OCI-LY7 (cell line): ENCODE measurements at regions not wholly inside any gene's neighbourhood (a gene's known extent, or its start where the extent isn't known, plus 50 kb on each side); places are given as distances from the start of the nearest gene placed in this dataset.
A peak's percentile ranks its signal among the peaks of the same experiment; 100 is the strongest.

Experiments
- BruUV-seq: library from RNA; stranded (reverse); fragments of 400-500 nt; replicated peaks from 2 replicates; lab custom pipeline; 2021; lab: Mats Ljungman, UMichigan
- CTCF ChIA-PET: fragments of 300-600 bp; sonication (Branson Sonifier 250); formaldehyde crosslinking; loops from one replicate; lab custom pipeline; 2022; ENCODE audit warnings: antibody characterized with exemption; ENCODE audit not compliant: unreplicated experiment; lab: Charles Lee
- POLR2A ChIA-PET: fragments of 300-600 bp; sonication (Branson Sonifier 250); formaldehyde crosslinking; loops from one replicate; lab custom pipeline; 2022; ENCODE audit warnings: antibody characterized with exemption; lab: Charles Lee
- DNase-seq: peaks from one replicate; pipeline ENCODE4 v3.0.0-alpha.2; 2015; ENCODE audit warnings: low spot score
- H2AFZ ChIP-seq: fragments of 200-600 bp; sonication (generic), shearing (Covaris generic); 2 replicates; pipeline ENCODE4 v1.6.1; 2014; ENCODE audit warnings: mild to moderate bottlenecking, antibody characterized with exemption, low read length, moderate library complexity
- H3K27ac ChIP-seq: fragments of 200-600 bp; sonication (generic); 2 replicates; pipeline ENCODE4 v1.5.1; 2014; ENCODE audit warnings: mixed run types, low read depth, mild to moderate bottlenecking, moderate library complexity, low read length, inconsistent platforms; ENCODE audit not compliant: poor library complexity, severe bottlenecking
- H3K36me3 ChIP-seq: fragments of 200-600 bp; sonication (generic); 2 replicates; pipeline ENCODE4 v1.6.1; 2014; ENCODE audit warnings: mild to moderate bottlenecking, antibody characterized with exemption, low read length, moderate library complexity, mixed read lengths; ENCODE audit not compliant: insufficient read depth
- H3K4me1 ChIP-seq: fragments of 200-600 bp; sonication (generic); 2 replicates; pipeline ENCODE4 v1.5.1; 2014; ENCODE audit warnings: mild to moderate bottlenecking, low read length; ENCODE audit not compliant: insufficient read depth, poor library complexity, severe bottlenecking
- H3K4me2 ChIP-seq: fragments of 200-600 bp; sonication (generic); 2 replicates; pipeline ENCODE4 v1.6.1; 2014; ENCODE audit warnings: mild to moderate bottlenecking, low read length
- H3K4me3 ChIP-seq: fragments of 200-600 bp; sonication (generic); 2 replicates; pipeline ENCODE4 v1.5.1; 2014; ENCODE audit warnings: mild to moderate bottlenecking, low read depth, low read length; ENCODE audit not compliant: poor library complexity, severe bottlenecking
- H3K79me2 ChIP-seq: fragments of 200-600 bp; sonication (generic); 2 replicates; pipeline ENCODE4 v1.6.1; 2016; ENCODE audit warnings: low read depth, mild to moderate bottlenecking, low read length, moderate library complexity, mixed read lengths; ENCODE audit not compliant: insufficient read depth
- H3K9me2 ChIP-seq: fragments of 200-600 bp; sonication (generic); 2 replicates; pipeline ENCODE4 v1.6.1; 2016; ENCODE audit warnings: mild to moderate bottlenecking, low read length, mixed read lengths; ENCODE audit not compliant: insufficient read depth
- H3K9me3 ChIP-seq: fragments of 200-600 bp; sonication (generic); 2 replicates; pipeline ENCODE4 v1.6.1; 2014; ENCODE audit warnings: mild to moderate bottlenecking, mixed run types, low read length, mixed read lengths
- H4K20me1 ChIP-seq: fragments of 200-600 bp; sonication (generic); 2 replicates; pipeline ENCODE4 v1.6.1; 2014; ENCODE audit warnings: mild to moderate bottlenecking, antibody characterized with exemption, low read length, moderate library complexity, mixed read lengths; ENCODE audit not compliant: insufficient read depth
- EZH2phosphoT487 ChIP-seq: fragments of 200-600 bp; sonication (generic); IDR thresholded peaks from 2 replicates; pipeline ENCODE4 v1.6.1; 2018; ENCODE audit warnings: low read depth, borderline replicate concordance, mild to moderate bottlenecking, mixed run types, antibody characterized with exemption, low read length, moderate library complexity, mixed read lengths
- intact Hi-C: fragments of 100-400 bp; cut with micrococcal nuclease; formaldehyde crosslinking; loops from one replicate; pipeline ENCODE4 v1.10.0; 2022; ENCODE audit not compliant: unreplicated experiment
- TF ChIP-seq, protein P1 (sequence below): fragments of 200-600 bp; sonication (generic); conservative IDR thresholded peaks from 2 replicates; pipeline ENCODE4 v1.5.1; 2014; ENCODE audit warnings: mild to moderate bottlenecking, antibody characterized with exemption, low read length, moderate library complexity, mixed read lengths

DNA sequence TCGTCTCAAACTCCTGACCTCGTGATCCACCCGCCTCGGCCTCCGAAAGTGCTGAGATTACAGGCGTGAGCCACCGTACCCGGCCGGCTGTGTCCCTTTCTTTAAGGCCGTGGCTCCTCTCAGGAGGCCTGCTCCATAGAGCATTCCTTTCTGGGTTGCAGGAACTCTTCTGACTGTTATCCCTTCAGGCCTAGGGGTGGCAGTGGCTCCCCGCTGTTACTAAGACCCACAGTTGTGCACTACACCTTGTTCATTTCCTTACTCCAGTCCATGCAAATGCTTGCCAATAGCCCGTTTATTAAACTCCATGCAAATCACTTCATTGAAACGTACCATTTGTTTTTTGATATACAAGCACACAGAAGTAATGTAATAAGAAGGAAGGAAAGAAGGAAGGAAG lies 234.7 kb downstream of the BCAT1 start:
- Histone ChIP-seq H3K4me3 (no peak overlapping the region), H2AFZ (no peak overlapping the region), H3K9me3 (no peaks in the 10 kb centered on the region), H3K79me2 (no peaks in the 10 kb centered on the region), H3K4me1 (no peaks in the 10 kb centered on the region), H3K36me3 (no peaks in the 10 kb centered on the region), H4K20me1 (no peaks in the 10 kb centered on the region), H3K27ac (no peak overlapping the region), H3K4me2 (no peak overlapping the region), H3K9me2 (no peaks in the 10 kb centered on the region)
- ChIA-PET CTCF (no interaction called here), POLR2A (no interaction called here)
- intact Hi-C loops, result no loop called here
- DNase-seq, result no peak
- no TSS peak for BruUV-seq
- TF ChIP-seq, protein P1, sequence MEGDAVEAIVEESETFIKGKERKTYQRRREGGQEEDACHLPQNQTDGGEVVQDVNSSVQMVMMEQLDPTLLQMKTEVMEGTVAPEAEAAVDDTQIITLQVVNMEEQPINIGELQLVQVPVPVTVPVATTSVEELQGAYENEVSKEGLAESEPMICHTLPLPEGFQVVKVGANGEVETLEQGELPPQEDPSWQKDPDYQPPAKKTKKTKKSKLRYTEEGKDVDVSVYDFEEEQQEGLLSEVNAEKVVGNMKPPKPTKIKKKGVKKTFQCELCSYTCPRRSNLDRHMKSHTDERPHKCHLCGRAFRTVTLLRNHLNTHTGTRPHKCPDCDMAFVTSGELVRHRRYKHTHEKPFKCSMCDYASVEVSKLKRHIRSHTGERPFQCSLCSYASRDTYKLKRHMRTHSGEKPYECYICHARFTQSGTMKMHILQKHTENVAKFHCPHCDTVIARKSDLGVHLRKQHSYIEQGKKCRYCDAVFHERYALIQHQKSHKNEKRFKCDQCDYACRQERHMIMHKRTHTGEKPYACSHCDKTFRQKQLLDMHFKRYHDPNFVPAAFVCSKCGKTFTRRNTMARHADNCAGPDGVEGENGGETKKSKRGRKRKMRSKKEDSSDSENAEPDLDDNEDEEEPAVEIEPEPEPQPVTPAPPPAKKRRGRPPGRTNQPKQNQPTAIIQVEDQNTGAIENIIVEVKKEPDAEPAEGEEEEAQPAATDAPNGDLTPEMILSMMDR, result no peak
- no peak for TF ChIP-seq EZH2phosphoT487

DNA sequence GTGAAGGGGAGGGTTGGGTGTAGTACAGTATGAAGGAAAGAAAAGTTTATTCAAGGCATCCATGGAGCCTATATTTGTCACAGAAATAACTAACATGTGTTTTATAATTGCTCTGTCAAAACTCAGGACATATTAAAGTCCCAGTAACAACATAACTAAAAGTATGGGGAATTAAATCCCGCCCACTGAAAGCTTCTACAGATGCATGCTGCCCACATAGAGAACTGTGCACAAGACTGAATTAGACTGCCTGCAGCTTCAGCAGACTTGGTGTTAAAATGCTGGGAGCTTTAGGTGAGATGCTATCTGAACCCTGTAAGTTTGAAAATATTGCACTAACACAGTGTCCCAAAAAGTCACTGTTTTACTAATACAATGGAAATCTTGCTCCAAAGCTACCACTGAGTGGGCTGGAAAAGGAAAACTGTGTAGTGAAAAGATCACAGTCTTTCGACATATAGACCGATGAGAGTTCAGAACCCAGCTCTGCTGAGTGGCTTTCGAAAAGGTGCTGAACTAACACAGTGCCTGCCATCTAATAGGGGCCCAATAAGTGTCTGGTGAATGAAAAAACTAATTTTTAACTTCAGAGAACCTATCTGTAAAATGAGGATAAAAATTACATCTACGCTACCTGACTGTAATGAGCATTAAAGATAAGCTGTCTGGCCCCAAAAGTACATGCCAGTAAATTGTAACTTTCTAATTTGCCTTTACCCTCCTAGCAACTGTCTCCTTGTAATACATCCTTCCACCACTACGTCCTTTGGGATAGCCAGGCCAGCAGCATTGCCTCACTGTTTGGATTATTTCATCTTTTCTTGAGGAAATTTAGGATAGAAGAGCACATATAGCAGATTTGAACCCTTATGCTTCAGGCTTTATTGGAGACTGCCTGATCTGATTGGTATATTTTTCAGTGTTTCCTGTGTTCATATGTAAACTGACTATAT lies 237.6 kb downstream of the BCAT1 start:
- no peak overlapping the region for H2AFZ ChIP-seq
- H3K27ac ChIP-seq, result no peak overlapping the region
- BruUV-seq, result no TSS peak
- H4K20me1 ChIP-seq, result no peaks in the 10 kb centered on the region
- ChIA-PET CTCF (no interaction called here), POLR2A (interaction anchor here (0.5 to 2.1 kb wide), 8 partner anchors 9 to 382 kb away, joined by 3 to 6 read pairs (median 3); no protein-coding TSS in a partner anchor)
- no peak for DNase-seq
- H3K36me3 ChIP-seq, result no peaks in the 10 kb centered on the region
- intact Hi-C loops, result no loop called here
- no peaks in the 10 kb centered on the region for H3K79me2 ChIP-seq
- H3K4me3 ChIP-seq, result no peak overlapping the region
- H3K9me3 ChIP-seq, result no peaks in the 10 kb centered on the region
- H3K4me1 ChIP-seq, result peaks cover 7% of the 10 kb centered on the region
- H3K9me2 ChIP-seq, result no peaks in the 10 kb centered on the region
- H3K4me2 ChIP-seq, result no peak overlapping the region
- TF ChIP-seq, protein P1, result no peak
- TF ChIP-seq EZH2phosphoT487, result no peak

DNA sequence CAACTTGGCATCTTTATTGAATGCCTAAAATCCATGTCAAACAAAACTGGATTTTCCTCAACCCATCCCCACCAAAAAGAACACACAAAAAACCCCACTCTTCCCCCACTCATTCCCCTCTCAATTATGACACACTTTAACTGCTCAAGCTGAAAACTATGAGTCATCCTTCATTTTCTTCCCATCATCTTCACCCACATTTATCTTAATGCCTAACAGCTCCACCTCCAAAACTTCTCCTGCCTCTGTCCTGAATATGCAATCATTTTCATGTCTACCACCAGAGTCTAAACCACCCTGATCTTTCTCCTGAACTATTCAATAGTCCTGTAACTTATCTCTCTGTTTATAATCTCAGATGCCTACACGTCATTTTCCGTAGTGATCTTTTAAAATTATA lies 239.7 kb downstream of the BCAT1 start:
- no peak for DNase-seq
- Histone ChIP-seq H4K20me1 (no peaks in the 10 kb centered on the region), H3K4me2 (no peak overlapping the region), H3K36me3 (no peaks in the 10 kb centered on the region), H3K79me2 (no peaks in the 10 kb centered on the region), H3K4me1 (peaks cover 28% of the 10 kb centered on the region), H3K9me3 (no peaks in the 10 kb centered on the region), H3K27ac (no peak overlapping the region), H3K9me2 (no peaks in the 10 kb centered on the region), H2AFZ (peak overlapping the region; percentile 42; the same call in 1 of the 2 replicates), H3K4me3 (no peak overlapping the region)
- intact Hi-C loops, result no loop called here
- BruUV-seq, result no TSS peak
- no peak for TF ChIP-seq EZH2phosphoT487
- TF ChIP-seq, protein P1, result no peak
- CTCF ChIA-PET, result no interaction called here
- POLR2A ChIA-PET, result interaction anchor here (0.6 kb wide), 1 partner anchor 15 kb away, joined by 3 read pairs; no protein-coding TSS in a partner anchor
